Spleen (tissue), 11 donors: ENCODE measurements at regions not wholly inside any gene's neighbourhood (a gene's known extent, or its start where the extent isn't known, plus 50 kb on each side); places are given as distances from the start of the nearest gene placed in this dataset.
"Not testable (repeated sequence)": the region's sequence is repeated elsewhere in the genome, so short reads cannot be mapped to it uniquely, and the experiment has no call there.

Source experiments
- DNase-seq: peaks from one replicate; pipeline ENCODE4 v3.0.0-alpha.2; 2020
- H3K27ac ChIP-seq, 8 donors: fragments of 200-600 bp; sonication (generic) in 7 of 8; 1 replicate in 4 of 8; 2 replicates in 4 of 8; pipeline versions ENCODE4 v1.5.0 to v1.8.0; 2016 to 2021; ENCODE audit warnings: inconsistent platforms in 4 of 8, mild to moderate bottlenecking in 4 of 8, moderate library complexity in 1 of 8
- H3K27me3 ChIP-seq, 7 donors: fragments of 200-600 bp; sonication (generic) in 6 of 7; replicated peaks in 1 of 7; 1 replicate in 4 of 7; 2 replicates in 3 of 7; pipeline versions ENCODE4 v1.5.0 to v1.8.0; 2016 to 2021; ENCODE audit warnings: inconsistent platforms in 3 of 7, mild to moderate bottlenecking in 1 of 7
- H3K36me3 ChIP-seq, 6 donors: fragments of 200-600 bp; sonication (generic) in 5 of 6; 1 replicate in 4 of 6; 2 replicates in 2 of 6; pipeline versions ENCODE4 v1.5.0 to v1.8.0; 2016 to 2021; ENCODE audit warnings: inconsistent platforms in 2 of 6
- H3K4me1 ChIP-seq, 6 donors: fragments of 200-600 bp; sonication (generic) in 5 of 6; 1 replicate in 3 of 6; 2 replicates in 3 of 6; pipeline versions ENCODE4 v1.5.0 to v1.8.0; 2016 to 2021; ENCODE audit warnings: inconsistent platforms in 3 of 6
- H3K4me3 ChIP-seq, 8 donors: fragments of 200-600 bp; sonication (generic) in 7 of 8; 1 replicate in 4 of 8; 2 replicates in 4 of 8; pipeline versions ENCODE4 v1.5.0 to v1.8.0; 2016 to 2021; ENCODE audit warnings: inconsistent platforms in 4 of 8, mild to moderate bottlenecking in 4 of 8, moderate library complexity in 2 of 8
- H3K9me3 ChIP-seq, 8 donors: fragments of 200-600 bp; sonication (generic) in 7 of 8; 1 replicate in 4 of 8; 2 replicates in 4 of 8; pipeline versions ENCODE4 v1.5.0 to v1.8.0; 2016 to 2021; ENCODE audit warnings: inconsistent platforms in 4 of 8
- CTCF ChIP-seq, 11 experiments: fragments of 200-600 bp in 7 of 11; fragments of 450-650 bp in 4 of 11; sonication (generic) in 4 of 11; IDR thresholded peaks in 8 of 11; conservative IDR thresholded peaks in 3 of 11; 1 replicate in 7 of 11; 2 replicates in 4 of 11; pipeline versions ENCODE4 v1.4.0 to v1.8.0; 2016 to 2021; ENCODE audit warnings: antibody characterized with exemption in 11 of 11, inconsistent platforms in 4 of 11, mild to moderate bottlenecking in 1 of 11
- POLR2A ChIP-seq, 3 donors: fragments of 450-650 bp; IDR thresholded peaks; one replicate each; pipeline ENCODE4 v1.5.1; 2017; ENCODE audit warnings: antibody characterized with exemption in 3 of 3, mild to moderate bottlenecking in 1 of 3
- POLR2AphosphoS5 ChIP-seq, 3 donors: sonication (generic); formaldehyde crosslinking; IDR thresholded peaks; one replicate each; pipeline ENCODE4 v1.5.1; 2017; ENCODE audit warnings: antibody characterized with exemption in 3 of 3
- WGBS, 5 donors: extraction: QIAGEN DNeasy Blood & Tissue Kit in 3 of 5; methylation state at CpG; one replicate each; pipeline versions ENCODE4 v1.1.5 to v1.1.7; 2013 to 2018; 5-methylcytosine and 5-hydroxymethylcytosine counted together
- intact Hi-C: fragments of 100-400 bp; cut with DNase I; formaldehyde crosslinking; loops from one replicate; pipeline ENCODE4 v1.15.0; 2023; ENCODE audit warnings: low total_unique reads
- donor health status: healthy with polysubstance abuse.
- donor health status: DM: no; HTN: no; CAD: no; lungs with moderate emphysema.
- donor health status: DM: no; HTN: no; CAD: no.
- donor health status: Bipolar disorder and iron deficiency.
- donor health status: healthy.
- donor health status: DM: no; HTN: no; CAD: no.
- donor health status: DM: yes; HTN: yes; CAD: no.

- no peak for DNase-seq
- intact Hi-C loops: no loop called here
- Histone ChIP-seq H3K9me3 (peaks cover 0 to 20% (median 4%) of the 10 kb centered on the region in 8 donors), H3K4me3 (no peak overlapping the region), H3K36me3 (no peaks in the 10 kb centered on the region), H3K4me1 (no peaks in the 10 kb centered on the region), H3K27ac (no peak overlapping the region), H3K27me3 (no peaks in the 10 kb centered on the region)
- TF ChIP-seq CTCF (IDR thresholded peaks at IDR 0.05 in 8 of 11, conservative IDR thresholded peaks at IDR 0.05 in 3 of 11) (no peak), POLR2AphosphoS5 (IDR thresholded peaks at IDR 0.05) (no peak), POLR2A (IDR thresholded peaks at IDR 0.05) (no peak)
Measured at GRCh38 chr14:27881063-27881462, 885.5 kb upstream of the FOXG1 start.

GRCh38 chr14:27881646-27882045 lies 884.9 kb upstream of the FOXG1 start:
- DNase-seq: no peak
- no peak for TF ChIP-seq POLR2AphosphoS5 (IDR thresholded peaks at IDR 0.05)
- no peak for TF ChIP-seq POLR2A (IDR thresholded peaks at IDR 0.05)
- TF ChIP-seq CTCF (IDR thresholded peaks at IDR 0.05 in 8 of 11, conservative IDR thresholded peaks at IDR 0.05 in 3 of 11): no peak
- intact Hi-C loops: no loop called here
- no peaks in the 10 kb centered on the region for H3K36me3 ChIP-seq
- H3K27me3 ChIP-seq: no peaks in the 10 kb centered on the region
- H3K9me3 ChIP-seq: peaks cover 0 to 20% (median 4%) of the 10 kb centered on the region in 8 donors
- no peaks in the 10 kb centered on the region for H3K4me1 ChIP-seq
- no peak overlapping the region for H3K27ac ChIP-seq
- H3K4me3 ChIP-seq: no peak overlapping the region
- 51 to 68% (median 62%) methylated on average over 4 of the region's 4 CpGs for WGBS, 5 donors

GRCh38 chr14:27886256-27886655 lies 880.3 kb upstream of the FOXG1 start:
- Histone ChIP-seq H3K36me3 (no peaks in the 10 kb centered on the region), H3K4me3 (no peak overlapping the region), H3K27ac (no peak overlapping the region), H3K4me1 (no peaks in the 10 kb centered on the region), H3K27me3 (no peaks in the 10 kb centered on the region), H3K9me3 (peaks cover 0 to 20% (median 5%) of the 10 kb centered on the region in 8 donors)
- no peak for TF ChIP-seq POLR2AphosphoS5 (IDR thresholded peaks at IDR 0.05)
- no peak for TF ChIP-seq POLR2A (IDR thresholded peaks at IDR 0.05)
- TF ChIP-seq CTCF (IDR thresholded peaks at IDR 0.05 in 8 of 11, conservative IDR thresholded peaks at IDR 0.05 in 3 of 11): no peak
- intact Hi-C loops: no loop called here
- WGBS, 5 donors: 65 to 88% (median 76%) methylated on average over 1 of the region's 1 CpG
- no peak for DNase-seq

- no peak for TF ChIP-seq POLR2AphosphoS5 (IDR thresholded peaks at IDR 0.05)
- TF ChIP-seq POLR2A (IDR thresholded peaks at IDR 0.05): no peak
- WGBS, 5 donors: 66 to 80% (median 77%) methylated on average over 3 of the region's 3 CpGs
- H3K9me3 ChIP-seq: peaks cover 0 to 10% (median 0%) of the 10 kb centered on the region in 8 donors
- H3K36me3 ChIP-seq: no peaks in the 10 kb centered on the region
- no peak for DNase-seq
- H3K4me1 ChIP-seq: no peaks in the 10 kb centered on the region
- intact Hi-C loops: no loop called here
- H3K4me3 ChIP-seq: no peak overlapping the region
- H3K27me3 ChIP-seq: no peaks in the 10 kb centered on the region
- no peak overlapping the region for H3K27ac ChIP-seq
Measured at GRCh38 chr14:27890259-27890658, 876.3 kb upstream of the FOXG1 start.

- H3K27ac ChIP-seq, DNase-seq, H3K36me3 ChIP-seq, intact Hi-C loops, H3K4me1 ChIP-seq, H3K27me3 ChIP-seq, H3K4me3 ChIP-seq: not testable (repeated sequence)
- H3K9me3 ChIP-seq: peaks cover 0 to 31% (median 12%) of the 10 kb centered on the region in 8 donors
- WGBS, 5 donors: 75 to 89% (median 87%) methylated on average over 1 of the region's 1 CpG
Measured at GRCh38 chr14:27908484-27908883, 858.1 kb upstream of the FOXG1 start.
